IMR-90 (cell line): ENCODE measurements at regions not wholly inside any gene's neighbourhood (a gene's known extent, or its start where the extent isn't known, plus 50 kb on each side); places are given as distances from the start of the nearest gene placed in this dataset.

Experiments
- CHD1 ChIP-seq: IDR thresholded peaks from 2 replicates; pipeline ENCODE4 v1.6.1; 2012; ENCODE audit warnings: low read depth, low read length, improper control_type of control experiment
- CTCF ChIP-seq: conservative IDR thresholded peaks from 2 replicates; pipeline ENCODE4 v1.5.1; 2012; ENCODE audit warnings: mild to moderate bottlenecking, low read depth, low read length, improper control_type of control experiment
- MXI1 ChIP-seq: IDR thresholded peaks from 2 replicates; pipeline ENCODE4 v1.6.1; 2012; ENCODE audit warnings: low read depth, mild to moderate bottlenecking, low read length, moderate library complexity, borderline replicate concordance
- POLR2A ChIP-seq: IDR thresholded peaks from 2 replicates; pipeline ENCODE4 v1.6.1; 2012; ENCODE audit warnings: mild to moderate bottlenecking, low read depth, low read length
- RFX5 ChIP-seq: IDR thresholded peaks from 2 replicates; pipeline ENCODE4 v1.8.0; 2012; ENCODE audit warnings: low read depth, mild to moderate bottlenecking, low read length, moderate library complexity
- SMC3 ChIP-seq: fragments of 150-350 bp; IDR thresholded peaks from 2 replicates; pipeline ENCODE4 v1.6.1; 2016; ENCODE audit warnings: low read depth, mild to moderate bottlenecking, antibody characterized with exemption, low read length, moderate library complexity

GRCh38 chr14:34168656-34169055 lies 217.8 kb upstream of the EGLN3 start:
- TF ChIP-seq RFX5 (no peak), CTCF (no peak), SMC3 (no peak), POLR2A (no peak), MXI1 (no peak), CHD1 (no peak)
